OCI-LY3 (cell line): ENCODE measurements at regions not wholly inside any gene's neighbourhood (a gene's known extent, or its start where the extent isn't known, plus 50 kb on each side); places are given as distances from the start of the nearest gene placed in this dataset.

ENCODE experiments used
- CTCF ChIP-seq: fragments of 200-600, 300-600 bp; sonication (generic); IDR thresholded peaks from 2 replicates; pipeline ENCODE4 v1.5.1; 2014; ENCODE audit warnings: antibody characterized with exemption, low read length, low read depth
- EZH2phosphoT487 ChIP-seq: fragments of 200-600 bp; shearing (Covaris generic); IDR thresholded peaks from 2 replicates; pipeline ENCODE4 v1.6.1; 2018; ENCODE audit warnings: antibody characterized with exemption, mixed run types, low read depth

GRCh38 chr1:148363439-148363810 is 119.7 kb downstream of the PPIAL4G start:
- TF ChIP-seq CTCF: no peak
- TF ChIP-seq EZH2phosphoT487: no peak
